NCI-H187 (cell line): ENCODE measurements at regions not wholly inside any gene's neighbourhood (a gene's known extent, or its start where the extent isn't known, plus 50 kb on each side); places are given as distances from the start of the nearest gene placed in this dataset.

Source experiments
- DNase-seq, 2 experiments: peaks; one replicate each; lab custom pipeline; 2025; lab: John Stamatoyannopoulos, UW

DNA sequence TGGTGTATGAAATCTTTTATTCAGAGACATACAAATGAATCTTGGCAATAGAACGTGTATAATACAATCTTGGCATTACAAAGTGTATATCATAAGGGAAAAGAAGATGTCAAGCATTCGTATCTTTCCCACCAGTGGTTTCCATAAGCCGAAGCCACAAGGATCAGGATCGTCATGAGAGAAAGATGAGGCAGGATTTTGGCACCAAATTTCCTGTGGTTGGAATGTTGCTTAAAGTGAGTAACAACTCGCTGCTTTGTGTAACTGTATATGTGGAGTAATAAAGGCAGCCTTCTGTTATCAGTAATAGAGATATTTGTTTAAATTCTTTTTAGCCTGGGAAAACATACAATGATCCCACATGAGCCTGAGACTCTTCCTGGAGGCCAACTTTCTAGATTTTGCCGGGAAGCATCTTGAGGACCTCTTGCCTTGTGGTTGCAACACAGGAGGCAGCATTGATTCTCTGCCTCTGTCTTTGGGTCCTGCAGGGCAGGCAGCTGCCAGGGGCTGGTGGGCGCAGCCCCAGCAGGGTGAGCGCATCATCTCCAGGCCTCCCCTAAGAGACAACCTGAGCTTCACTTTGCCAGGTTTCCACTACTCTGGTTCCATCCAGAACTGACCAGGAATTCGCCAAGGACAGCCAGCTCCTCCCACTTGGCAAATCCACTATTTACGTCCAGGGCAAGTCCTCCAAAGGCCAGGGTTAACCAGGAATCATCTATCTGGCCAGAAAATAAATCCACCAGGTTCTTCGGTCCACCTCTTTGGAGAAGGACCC is 230.9 kb upstream of the SULF2 start:
- no peak for DNase-seq

- no peak for DNase-seq
Measured at GRCh38 chr20:48015141-48015910, 230.0 kb upstream of the SULF2 start.

- no peak for DNase-seq
Measured at GRCh38 chr20:48012401-48012974, 227.2 kb upstream of the SULF2 start.

DNA sequence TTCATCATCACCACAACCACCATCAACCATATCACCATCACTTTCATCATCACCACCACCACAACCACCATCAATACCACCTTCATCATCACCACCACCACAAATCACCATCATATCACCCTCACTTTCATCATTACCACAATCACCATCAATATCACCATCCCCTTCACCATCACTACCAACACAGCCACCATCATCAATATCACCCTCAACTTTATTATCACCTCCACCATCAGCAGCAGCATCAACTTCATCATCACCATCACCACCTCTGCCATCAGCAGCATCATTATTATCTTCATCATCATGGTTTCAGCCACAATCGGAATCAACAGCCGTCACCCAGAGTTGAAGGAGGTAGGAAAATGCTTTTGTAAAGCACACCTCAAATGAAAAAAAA is 225.7 kb upstream of the SULF2 start:
- no peak for DNase-seq

GRCh38 chr20:48010623-48011022 is 225.3 kb upstream of the SULF2 start:
- no peak for DNase-seq

DNA sequence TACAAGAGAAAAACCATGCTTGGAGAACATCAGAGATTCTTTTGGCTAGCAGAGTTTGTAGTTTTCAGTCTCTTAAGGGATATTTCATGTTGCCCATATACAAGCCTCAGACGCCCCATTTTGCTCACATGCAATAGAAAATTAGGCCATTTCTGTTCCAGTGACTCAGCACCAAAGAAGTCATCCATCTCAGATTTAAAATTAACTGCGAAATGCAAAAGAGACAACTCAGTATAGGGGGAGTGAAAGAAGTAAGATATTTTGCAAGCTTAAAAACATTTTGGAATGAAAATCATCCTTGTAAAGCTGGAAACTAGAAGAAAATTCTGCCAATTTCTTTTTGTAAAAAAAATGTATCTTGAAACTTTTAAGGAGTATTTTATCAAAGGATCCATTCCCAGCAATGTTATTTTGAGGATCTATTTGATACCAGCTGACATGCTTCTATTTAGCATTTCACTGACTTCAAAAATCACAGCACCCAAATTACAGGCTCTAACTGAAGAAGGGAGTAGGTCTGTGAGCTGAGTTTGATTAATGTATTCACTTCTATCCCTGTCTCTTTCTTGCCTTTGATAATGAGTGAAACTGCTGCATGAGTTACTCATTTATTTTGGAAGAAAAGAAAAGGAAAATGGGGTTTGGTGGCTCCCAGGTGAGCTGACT is 223.7 kb upstream of the SULF2 start:
- DNase-seq = no peak

GRCh38 chr20:48007351-48007750 is 222.1 kb upstream of the SULF2 start:
- no peak for DNase-seq

- no peak for DNase-seq
Measured at GRCh38 chr20:48006036-48006833, 221.0 kb upstream of the SULF2 start.

GRCh38 chr20:48003021-48003420 is 217.7 kb upstream of the SULF2 start:
- no peak for DNase-seq

DNA sequence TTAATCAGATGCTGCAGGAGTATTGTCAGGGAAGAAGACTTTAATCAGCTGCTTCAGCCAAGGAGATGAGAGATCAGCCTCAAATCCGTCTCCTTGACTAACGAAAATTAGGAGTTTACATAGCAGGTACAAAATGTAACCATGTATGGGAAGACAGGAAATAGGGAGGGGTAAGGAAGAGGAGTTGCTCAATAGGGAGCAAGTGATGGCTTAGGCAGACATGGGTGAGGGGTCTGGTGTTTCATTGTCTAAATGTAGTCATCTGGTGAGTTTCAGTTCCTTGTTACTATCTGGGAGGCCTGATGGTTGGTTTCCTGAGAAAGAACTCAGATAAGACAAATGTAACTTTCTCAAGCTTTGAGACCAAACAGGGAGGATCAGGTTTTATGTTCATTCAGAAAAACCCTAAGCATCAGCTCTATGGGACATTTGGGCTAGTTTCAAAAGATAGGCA is 217.3 kb upstream of the SULF2 start:
- no peak for DNase-seq

- no peak for DNase-seq
Measured at GRCh38 chr20:47999166-47999565, 213.9 kb upstream of the SULF2 start.

DNA sequence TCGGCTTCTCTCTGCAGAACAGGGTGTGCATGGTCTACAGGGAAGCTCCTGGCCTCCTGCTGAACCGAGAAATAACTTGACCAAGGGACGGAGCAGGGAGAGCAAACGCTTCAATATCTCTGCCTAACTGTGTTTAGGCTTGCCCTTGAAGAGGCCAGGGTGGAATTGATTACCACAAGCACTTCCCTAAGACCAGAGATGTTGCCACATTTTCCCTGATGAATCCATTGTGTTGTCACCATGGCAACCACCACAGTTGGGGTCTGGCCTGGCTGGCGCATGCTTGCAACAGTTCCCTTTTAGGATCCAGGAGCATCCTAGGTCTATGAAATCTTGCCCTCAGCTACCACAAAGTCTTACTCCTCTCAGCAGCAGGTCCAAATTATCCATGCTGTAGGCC is 213.5 kb upstream of the SULF2 start:
- no peak for DNase-seq

- DNase-seq = no peak
Measured at GRCh38 chr20:47995661-47996060, 210.4 kb upstream of the SULF2 start.

- no peak for DNase-seq
Measured at GRCh38 chr20:47993817-47994216, 208.5 kb upstream of the SULF2 start.

DNA sequence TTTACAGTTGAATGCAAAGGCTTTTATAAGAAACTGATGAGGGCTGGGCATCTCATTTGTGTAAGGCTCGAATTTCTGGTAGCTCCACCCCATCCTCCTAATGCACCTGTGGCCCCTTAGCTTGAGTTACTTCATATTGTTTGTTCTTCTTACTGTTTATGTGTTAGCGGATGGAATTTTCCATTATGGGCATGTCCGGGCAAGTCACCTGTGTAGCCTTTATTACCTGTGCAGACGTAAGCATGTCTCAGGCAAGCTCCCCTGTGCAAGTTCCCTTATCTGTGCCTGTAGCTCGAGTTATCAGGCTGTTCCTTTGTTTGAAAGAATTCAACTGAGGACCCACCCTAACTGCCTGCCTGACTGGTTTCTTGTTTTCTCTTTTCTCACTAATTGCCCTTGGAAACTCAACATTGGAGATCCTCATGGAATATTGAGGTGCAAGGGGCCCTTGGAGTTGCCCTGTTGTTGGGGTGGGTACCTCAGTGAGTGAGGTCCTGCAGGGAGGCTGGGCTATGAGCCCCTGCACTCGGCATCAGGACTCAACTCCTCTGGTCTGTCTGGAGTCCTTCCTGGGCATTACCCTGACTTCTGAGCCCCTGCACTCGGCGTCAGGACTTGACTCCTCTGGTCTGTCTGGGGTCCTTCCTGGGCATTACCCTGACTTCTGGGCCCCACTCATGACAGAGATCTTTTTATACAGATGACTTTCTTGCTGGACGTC is 207.9 kb upstream of the SULF2 start:
- DNase-seq = no peak

- peak; percentile 73 to 76 for DNase-seq
Measured at GRCh38 chr20:47991875-47992488, 206.7 kb upstream of the SULF2 start.

DNA sequence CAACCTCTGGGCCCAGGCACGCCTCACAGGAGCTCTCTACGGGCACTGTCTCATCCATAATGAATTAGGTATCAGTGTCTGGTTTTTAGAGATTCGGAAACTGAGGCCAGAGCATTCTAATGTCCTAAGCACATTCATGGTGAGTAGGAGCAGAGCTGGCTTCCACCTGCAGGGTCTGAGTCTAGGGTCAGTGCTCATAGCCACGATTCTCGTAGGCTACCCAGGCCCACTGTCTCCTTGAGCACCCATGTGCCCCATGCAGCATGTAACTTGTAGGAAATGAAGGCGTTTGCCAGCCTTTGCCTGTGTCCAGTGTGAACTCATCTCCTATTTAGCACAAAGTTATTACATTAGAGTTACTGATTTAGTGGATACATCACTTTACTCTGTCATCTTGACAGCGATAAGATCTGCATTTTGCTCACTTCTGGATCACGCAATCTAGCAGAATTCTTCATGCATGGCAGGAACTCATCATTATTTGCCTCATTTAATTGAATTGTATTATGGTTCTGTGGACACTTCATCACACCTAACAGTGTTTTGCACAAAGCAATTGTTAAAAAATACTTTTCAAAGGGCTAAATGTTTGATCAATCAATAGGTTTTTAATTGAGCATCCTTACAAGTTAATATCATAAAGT is 205.3 kb upstream of the SULF2 start:
- DNase-seq = no peak

DNA sequence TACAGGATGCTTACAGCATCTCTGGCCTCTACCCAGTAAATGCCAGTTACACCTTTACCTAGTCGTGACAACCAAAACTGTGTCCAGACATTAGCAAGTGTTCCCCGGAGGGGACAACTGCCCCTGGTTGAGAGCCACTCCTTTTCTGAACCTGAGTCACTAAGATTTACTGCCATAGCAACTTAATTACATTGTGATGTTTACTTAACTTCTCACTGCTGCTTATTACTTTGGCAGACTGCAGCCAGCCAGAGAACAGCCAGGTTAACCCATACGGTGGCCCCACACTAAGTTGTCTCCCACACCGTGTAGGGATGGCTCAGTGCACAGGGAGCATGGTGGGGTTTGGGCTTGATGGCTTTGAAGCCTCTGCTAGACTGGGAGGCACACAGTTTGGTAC is 204.7 kb upstream of the SULF2 start:
- peak; percentile 20 to 41 for DNase-seq

GRCh38 chr20:47988676-47989075 is 203.4 kb upstream of the SULF2 start:
- DNase-seq = no peak
